HepG2 (cell line): ENCODE measurements at regions not wholly inside any gene's neighbourhood (a gene's known extent, or its start where the extent isn't known, plus 50 kb on each side); places are given as distances from the start of the nearest gene placed in this dataset.

Source experiments
- RAD21 ChIP-seq: fragments of 450-650 bp; formaldehyde crosslinking; IDR thresholded peaks from 2 replicates; pipeline ENCODE4 v1.5.0; 2020; ENCODE audit warnings: mild to moderate bottlenecking
- ZKSCAN1 ChIP-seq: fragments of 150-350 bp; IDR thresholded peaks from 2 replicates; pipeline ENCODE4 v1.6.1; 2014; ENCODE audit warnings: low read length
- TF ChIP-seq, protein P1 (sequence below): sonication (generic); formaldehyde crosslinking; IDR thresholded peaks from 2 replicates; pipeline ENCODE4 v1.4.0; 2020; ENCODE audit warnings: missing genetic modification reagents
- TF ChIP-seq, protein P2 (sequence below): sonication (generic); formaldehyde crosslinking; IDR thresholded peaks from 2 replicates; pipeline ENCODE4 v1.4.0; 2020; ENCODE audit warnings: missing genetic modification reagents, mild to moderate bottlenecking, borderline replicate concordance

DNA sequence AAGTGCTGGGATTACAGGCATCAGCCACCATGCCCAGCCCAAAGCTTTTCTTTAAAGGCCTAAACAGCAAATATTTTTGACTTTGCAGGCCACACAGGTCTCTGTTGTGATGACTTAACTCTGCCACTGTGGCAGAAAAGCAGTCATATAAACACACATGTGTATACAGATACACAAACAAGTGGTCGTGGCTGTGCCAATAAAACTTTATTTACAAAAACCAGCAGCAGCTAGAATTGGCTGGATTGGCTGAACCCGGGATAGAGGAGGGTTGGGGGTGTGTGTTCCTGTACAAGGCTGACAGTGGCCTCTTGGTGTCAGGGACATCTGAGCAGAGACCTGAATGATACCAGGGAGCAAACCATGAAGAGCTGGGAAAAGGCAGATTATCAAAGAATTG lies 95.6 kb downstream of the NCOR2 start:
- TF ChIP-seq ZKSCAN1, result no peak
- TF ChIP-seq, protein P1, sequence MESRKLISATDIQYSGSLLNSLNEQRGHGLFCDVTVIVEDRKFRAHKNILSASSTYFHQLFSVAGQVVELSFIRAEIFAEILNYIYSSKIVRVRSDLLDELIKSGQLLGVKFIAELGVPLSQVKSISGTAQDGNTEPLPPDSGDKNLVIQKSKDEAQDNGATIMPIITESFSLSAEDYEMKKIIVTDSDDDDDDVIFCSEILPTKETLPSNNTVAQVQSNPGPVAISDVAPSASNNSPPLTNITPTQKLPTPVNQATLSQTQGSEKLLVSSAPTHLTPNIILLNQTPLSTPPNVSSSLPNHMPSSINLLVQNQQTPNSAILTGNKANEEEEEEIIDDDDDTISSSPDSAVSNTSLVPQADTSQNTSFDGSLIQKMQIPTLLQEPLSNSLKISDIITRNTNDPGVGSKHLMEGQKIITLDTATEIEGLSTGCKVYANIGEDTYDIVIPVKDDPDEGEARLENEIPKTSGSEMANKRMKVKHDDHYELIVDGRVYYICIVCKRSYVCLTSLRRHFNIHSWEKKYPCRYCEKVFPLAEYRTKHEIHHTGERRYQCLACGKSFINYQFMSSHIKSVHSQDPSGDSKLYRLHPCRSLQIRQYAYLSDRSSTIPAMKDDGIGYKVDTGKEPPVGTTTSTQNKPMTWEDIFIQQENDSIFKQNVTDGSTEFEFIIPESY (CRISPR knock-in tag), result no peak
- no peak for TF ChIP-seq RAD21 (CRISPR knock-in tag)
- TF ChIP-seq, protein P2, sequence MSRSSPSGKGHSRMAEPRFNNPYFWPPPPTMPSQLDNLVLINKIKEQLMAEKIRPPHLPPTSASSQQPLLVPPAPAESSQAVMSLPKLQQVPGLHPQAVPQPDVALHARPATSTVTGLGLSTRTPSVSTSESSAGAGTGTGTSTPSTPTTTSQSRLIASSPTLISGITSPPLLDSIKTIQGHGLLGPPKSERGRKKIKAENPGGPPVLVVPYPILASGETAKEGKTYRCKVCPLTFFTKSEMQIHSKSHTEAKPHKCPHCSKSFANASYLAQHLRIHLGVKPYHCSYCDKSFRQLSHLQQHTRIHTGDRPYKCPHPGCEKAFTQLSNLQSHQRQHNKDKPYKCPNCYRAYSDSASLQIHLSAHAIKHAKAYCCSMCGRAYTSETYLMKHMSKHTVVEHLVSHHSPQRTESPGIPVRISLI (CRISPR knock-in tag), result no peak
